ENCODE measurements at regions not wholly inside any gene's neighbourhood (a gene's known extent, or its start where the extent isn't known, plus 50 kb on each side); places are given as distances from the start of the nearest gene placed in this dataset.

- Histone ChIP-seq H3K4me3 (no peak overlapping the region), H3K36me3 (no peaks in the 10 kb centered on the region), H3K9me3 (no peaks in the 10 kb centered on the region), H3K4me1 (no peaks in the 10 kb centered on the region), H3K27me3 (no peaks in the 10 kb centered on the region), H3K27ac (no peak overlapping the region)
- intact Hi-C loops (cut with DNase I) = no loop called here
- 88 to 97% methylated on average over 3 of the region's 3 CpGs for WGBS, 2 donors
- ATAC-seq (no peak), DNase-seq (no peak)
- no peak for TF ChIP-seq CTCF (IDR thresholded peaks at IDR 0.05)
Observed at GRCh38 chr6:148689168-148689567, 57.7 kb upstream of the UST start.

GRCh38 chr6:148693882-148694484 is 52.8 kb upstream of the UST start:
- Histone ChIP-seq H3K4me1 (no peaks in the 10 kb centered on the region), H3K27me3 (no peaks in the 10 kb centered on the region), H3K27ac (no peak overlapping the region), H3K4me3 (no peak overlapping the region), H3K9me3 (no peaks in the 10 kb centered on the region), H3K36me3 (no peaks in the 10 kb centered on the region)
- ATAC-seq = no peak
- TF ChIP-seq CTCF (IDR thresholded peaks at IDR 0.05) = no peak
- WGBS, 2 donors = 91 to 92% methylated on average over 3 of the region's 3 CpGs
- intact Hi-C loops (cut with DNase I) = no loop called here
- no peak for DNase-seq

All from heart right ventricle (tissue), 16 donors.